ENCODE measurements at regions not wholly inside any gene's neighbourhood (a gene's known extent, or its start where the extent isn't known, plus 50 kb on each side); places are given as distances from the start of the nearest gene placed in this dataset.

- DNase-seq, result no peak
Observed at GRCh38 chr1:83670909-83671565, 327.9 kb downstream of the TTLL7 start.

GRCh38 chr1:83641796-83642443, 357.0 kb downstream of the TTLL7 start:
- no peak for DNase-seq

GRCh38 chr1:83641206-83641658, 357.7 kb downstream of the TTLL7 start:
- no peak for DNase-seq

- no peak for DNase-seq
Observed at GRCh38 chr1:83639785-83640184, 359.1 kb downstream of the TTLL7 start.

- no peak for DNase-seq
Observed at GRCh38 chr1:83637586-83637985, 361.3 kb downstream of the TTLL7 start.

- DNase-seq, result no peak
Observed at GRCh38 chr1:83637009-83637408, 361.9 kb downstream of the TTLL7 start.

GRCh38 chr1:83632906-83633305, 366.0 kb downstream of the TTLL7 start:
- DNase-seq, result no peak

- DNase-seq, result no peak
Observed at GRCh38 chr1:83631851-83632250, 367.1 kb downstream of the TTLL7 start.

- no peak for DNase-seq
Observed at GRCh38 chr1:83627045-83627444, 371.9 kb downstream of the TTLL7 start.

GRCh38 chr1:83626603-83627002, 372.3 kb downstream of the TTLL7 start:
- no peak for DNase-seq

GRCh38 chr1:83625646-83626045, 373.3 kb downstream of the TTLL7 start:
- DNase-seq, result no peak

- DNase-seq, result no peak
Observed at GRCh38 chr1:83620016-83620415, 378.9 kb downstream of the TTLL7 start.

- no peak for DNase-seq
Observed at GRCh38 chr1:83619170-83619896, 379.6 kb downstream of the TTLL7 start.

GRCh38 chr1:83617883-83618282, 381.0 kb downstream of the TTLL7 start:
- DNase-seq, result no peak

GRCh38 chr1:83615370-83615769, 383.6 kb downstream of the TTLL7 start:
- DNase-seq, result no peak

- DNase-seq, result no peak
Observed at GRCh38 chr1:83606416-83606955, 392.4 kb downstream of the TTLL7 start.

- DNase-seq, result no peak
Observed at GRCh38 chr1:83596331-83596730, 402.6 kb downstream of the TTLL7 start.

GRCh38 chr1:83593073-83593472, 405.9 kb downstream of the TTLL7 start:
- DNase-seq, result no peak

- no peak for DNase-seq
Observed at GRCh38 chr1:83588140-83588539, 410.8 kb downstream of the TTLL7 start.

GRCh38 chr1:83583351-83584014, 415.4 kb downstream of the TTLL7 start:
- DNase-seq, result peak; percentile 7

- no peak for DNase-seq
Observed at GRCh38 chr1:83581747-83582146, 417.2 kb downstream of the TTLL7 start.

GRCh38 chr1:83574791-83575190, 424.1 kb downstream of the TTLL7 start:
- DNase-seq, result no peak

- DNase-seq, result no peak
Observed at GRCh38 chr1:83573776-83574175, 425.2 kb downstream of the TTLL7 start.
